ENCODE measurements at regions not wholly inside any gene's neighbourhood (a gene's known extent, or its start where the extent isn't known, plus 50 kb on each side); places are given as distances from the start of the nearest gene placed in this dataset.

- no peak for DNase-seq (ENCODE audit: low read depth)
- TF ChIP-seq CTCF (IDR thresholded peaks at IDR 0.05; ENCODE audit: control insufficient read depth, extremely low read depth, insufficient read depth), result no peak
- H3K4me3 ChIP-seq (ENCODE audit: low read depth, low read length), result no peak overlapping the region
Measured at GRCh38 chr12:66901138-66901932, 222.5 kb upstream of the GRIP1 start.

- H3K4me3 ChIP-seq (ENCODE audit: low read depth, low read length), result no peak overlapping the region
- DNase-seq (ENCODE audit: low read depth), result no peak
- TF ChIP-seq CTCF (IDR thresholded peaks at IDR 0.05; ENCODE audit: control insufficient read depth, extremely low read depth, insufficient read depth), result no peak
Measured at GRCh38 chr12:66902020-66902419, 223.1 kb upstream of the GRIP1 start.

- peak; percentile 47 for TF ChIP-seq CTCF (IDR thresholded peaks at IDR 0.05; ENCODE audit: control insufficient read depth, extremely low read depth, insufficient read depth)
- DNase-seq (ENCODE audit: low read depth), result no peak
- H3K4me3 ChIP-seq (ENCODE audit: low read depth, low read length), result no peak overlapping the region
Measured at GRCh38 chr12:66903782-66904396, 225.0 kb upstream of the GRIP1 start.

GRCh38 chr12:66905201-66905600, 226.3 kb upstream of the GRIP1 start:
- TF ChIP-seq CTCF (IDR thresholded peaks at IDR 0.05; ENCODE audit: control insufficient read depth, extremely low read depth, insufficient read depth), result no peak
- DNase-seq (ENCODE audit: low read depth), result no peak

GRCh38 chr12:66910366-66910974, 231.6 kb upstream of the GRIP1 start:
- H3K4me3 ChIP-seq (ENCODE audit: low read depth, low read length), result no peak overlapping the region
- no peak for TF ChIP-seq CTCF (IDR thresholded peaks at IDR 0.05; ENCODE audit: control insufficient read depth, extremely low read depth, insufficient read depth)
- DNase-seq (ENCODE audit: low read depth), result no peak

More at GRCh38 chr12:66905201-66905600, 226.3 kb upstream of the GRIP1 start:
- H3K4me3 ChIP-seq (ENCODE audit: low read depth, low read length), result no peak overlapping the region

- TF ChIP-seq CTCF (IDR thresholded peaks at IDR 0.05; ENCODE audit: control insufficient read depth, extremely low read depth, insufficient read depth), result no peak
- H3K4me3 ChIP-seq (ENCODE audit: low read depth, low read length), result no peak overlapping the region
- DNase-seq (ENCODE audit: low read depth), result no peak
Measured at GRCh38 chr12:66915306-66915904, 236.5 kb upstream of the GRIP1 start.

All from LNCaP clone FGC (cell line).